ENCODE measurements at regions not wholly inside any gene's neighbourhood (a gene's known extent, or its start where the extent isn't known, plus 50 kb on each side); places are given as distances from the start of the nearest gene placed in this dataset.

- no peaks in the 10 kb centered on the region for H3K27me3 ChIP-seq (ENCODE audit: control insufficient read depth, insufficient read depth, low read length)
- no peak for DNase-seq (ENCODE audit: low read depth in 2 of 2)
- no peak overlapping the region for H3K9ac ChIP-seq (ENCODE audit: insufficient read depth, low read length)
- no peaks in the 10 kb centered on the region for H3K79me2 ChIP-seq (ENCODE audit: control insufficient read depth, insufficient read depth, low read length)
- no peak overlapping the region for H3K4me2 ChIP-seq (ENCODE audit: extremely low read depth, insufficient read depth, low read length)
- TF ChIP-seq EZH2 (IDR thresholded peaks at IDR 0.05; ENCODE audit: low read length, missing control alignments) = no peak
- TF ChIP-seq, protein P1, sequence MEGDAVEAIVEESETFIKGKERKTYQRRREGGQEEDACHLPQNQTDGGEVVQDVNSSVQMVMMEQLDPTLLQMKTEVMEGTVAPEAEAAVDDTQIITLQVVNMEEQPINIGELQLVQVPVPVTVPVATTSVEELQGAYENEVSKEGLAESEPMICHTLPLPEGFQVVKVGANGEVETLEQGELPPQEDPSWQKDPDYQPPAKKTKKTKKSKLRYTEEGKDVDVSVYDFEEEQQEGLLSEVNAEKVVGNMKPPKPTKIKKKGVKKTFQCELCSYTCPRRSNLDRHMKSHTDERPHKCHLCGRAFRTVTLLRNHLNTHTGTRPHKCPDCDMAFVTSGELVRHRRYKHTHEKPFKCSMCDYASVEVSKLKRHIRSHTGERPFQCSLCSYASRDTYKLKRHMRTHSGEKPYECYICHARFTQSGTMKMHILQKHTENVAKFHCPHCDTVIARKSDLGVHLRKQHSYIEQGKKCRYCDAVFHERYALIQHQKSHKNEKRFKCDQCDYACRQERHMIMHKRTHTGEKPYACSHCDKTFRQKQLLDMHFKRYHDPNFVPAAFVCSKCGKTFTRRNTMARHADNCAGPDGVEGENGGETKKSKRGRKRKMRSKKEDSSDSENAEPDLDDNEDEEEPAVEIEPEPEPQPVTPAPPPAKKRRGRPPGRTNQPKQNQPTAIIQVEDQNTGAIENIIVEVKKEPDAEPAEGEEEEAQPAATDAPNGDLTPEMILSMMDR (conservative IDR thresholded peaks at IDR 0.05 in 1 of 2, IDR thresholded peaks at IDR 0.05 in 1 of 2; ENCODE audit: low read depth in 1 of 2, low read length in 2 of 2) = no peak
- H3K9me3 ChIP-seq (ENCODE audit: control insufficient read depth, insufficient read depth, low read depth, low read length) = no peaks in the 10 kb centered on the region
- H3K36me3 ChIP-seq (ENCODE audit: control insufficient read depth, insufficient read depth, low read length) = no peaks in the 10 kb centered on the region
- no peak overlapping the region for H3K4me3 ChIP-seq (replicated peaks in 1 of 4; ENCODE audit: control extremely low read depth in 1 of 4, insufficient read depth in 1 of 4, low read depth in 3 of 4, low read length in 4 of 4)
- H4K20me1 ChIP-seq (ENCODE audit: control insufficient read depth, extremely low read depth, insufficient read depth, low read length) = no peaks in the 10 kb centered on the region
- H2AFZ ChIP-seq (ENCODE audit: low read length) = no peak overlapping the region
- H3K27ac ChIP-seq (ENCODE audit: insufficient read depth, low read length) = no peak overlapping the region
- H3K4me1 ChIP-seq (ENCODE audit: control insufficient read depth, extremely low read depth, insufficient read depth, low read length) = no peaks in the 10 kb centered on the region
These were observed 119.4 kb upstream of the MEOX2 start for GRCh38 chr7:15805891-15806290.

DNA sequence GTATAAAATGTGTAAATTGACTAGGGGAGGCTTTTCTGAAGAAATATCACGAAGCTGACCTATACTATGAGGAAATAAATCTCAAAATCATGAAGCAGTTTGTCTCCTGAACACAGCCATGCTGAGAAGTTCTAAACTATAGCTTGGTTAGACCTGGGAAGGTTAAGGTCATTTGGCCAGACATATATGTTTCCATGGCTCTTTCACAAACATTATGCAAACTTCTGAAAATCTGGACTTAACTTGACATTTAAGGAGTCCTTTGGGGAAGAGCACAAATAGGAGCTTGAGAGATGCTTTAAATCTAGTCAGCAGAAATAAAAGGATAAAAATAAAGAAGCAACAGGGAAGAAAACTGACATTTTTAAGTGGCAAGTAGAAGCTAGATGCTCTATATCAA, 115.9 kb upstream of the MEOX2 start:
- no peaks in the 10 kb centered on the region for H3K79me2 ChIP-seq (ENCODE audit: control insufficient read depth, insufficient read depth, low read length)
- no peak overlapping the region for H3K4me3 ChIP-seq (replicated peaks in 1 of 4; ENCODE audit: control extremely low read depth in 1 of 4, insufficient read depth in 1 of 4, low read depth in 3 of 4, low read length in 4 of 4)
- H3K9me3 ChIP-seq (ENCODE audit: control insufficient read depth, insufficient read depth, low read depth, low read length) = no peaks in the 10 kb centered on the region
- H3K4me2 ChIP-seq (ENCODE audit: extremely low read depth, insufficient read depth, low read length) = no peak overlapping the region
- DNase-seq (ENCODE audit: low read depth in 2 of 2) = no peak
- no peaks in the 10 kb centered on the region for H3K36me3 ChIP-seq (ENCODE audit: control insufficient read depth, insufficient read depth, low read length)
- no peak overlapping the region for H3K9ac ChIP-seq (ENCODE audit: insufficient read depth, low read length)
- H4K20me1 ChIP-seq (ENCODE audit: control insufficient read depth, extremely low read depth, insufficient read depth, low read length) = no peaks in the 10 kb centered on the region
- no peaks in the 10 kb centered on the region for H3K27me3 ChIP-seq (ENCODE audit: control insufficient read depth, insufficient read depth, low read length)
- TF ChIP-seq, protein P1 (conservative IDR thresholded peaks at IDR 0.05 in 1 of 2, IDR thresholded peaks at IDR 0.05 in 1 of 2; ENCODE audit: low read depth in 1 of 2, low read length in 2 of 2) = no peak
- TF ChIP-seq EZH2 (IDR thresholded peaks at IDR 0.05; ENCODE audit: low read length, missing control alignments) = no peak
- no peak overlapping the region for H2AFZ ChIP-seq (ENCODE audit: low read length)
- no peaks in the 10 kb centered on the region for H3K4me1 ChIP-seq (ENCODE audit: control insufficient read depth, extremely low read depth, insufficient read depth, low read length)
- H3K27ac ChIP-seq (ENCODE audit: insufficient read depth, low read length) = no peak overlapping the region

DNA sequence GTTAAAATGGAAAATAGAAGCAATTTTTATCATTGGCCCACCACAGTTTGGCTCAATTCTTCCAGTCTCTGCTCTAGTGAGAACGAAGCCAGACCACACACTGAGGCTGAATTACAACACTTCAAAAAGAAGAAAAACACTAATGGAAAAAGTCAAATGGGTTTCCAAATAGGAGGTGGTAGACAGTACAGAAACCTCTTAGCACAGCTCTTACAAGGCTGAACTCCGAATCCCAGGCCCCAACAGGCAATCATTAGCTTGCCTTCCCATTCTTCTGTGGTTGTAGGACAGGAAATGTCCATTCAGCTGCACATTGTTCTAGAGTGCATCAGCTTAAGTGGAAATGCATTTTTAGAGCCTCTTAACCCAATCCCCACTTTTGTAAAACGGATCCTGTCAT, 115.1 kb upstream of the MEOX2 start:
- Histone ChIP-seq H4K20me1 (ENCODE audit: control insufficient read depth, extremely low read depth, insufficient read depth, low read length) (no peaks in the 10 kb centered on the region), H3K9ac (ENCODE audit: insufficient read depth, low read length) (no peak overlapping the region), H3K4me2 (ENCODE audit: extremely low read depth, insufficient read depth, low read length) (no peak overlapping the region), H2AFZ (ENCODE audit: low read length) (no peak overlapping the region), H3K36me3 (ENCODE audit: control insufficient read depth, insufficient read depth, low read length) (no peaks in the 10 kb centered on the region), H3K27ac (ENCODE audit: insufficient read depth, low read length) (no peak overlapping the region), H3K9me3 (ENCODE audit: control insufficient read depth, insufficient read depth, low read depth, low read length) (no peaks in the 10 kb centered on the region), H3K4me3 (replicated peaks in 1 of 4; ENCODE audit: control extremely low read depth in 1 of 4, insufficient read depth in 1 of 4, low read depth in 3 of 4, low read length in 4 of 4) (no peak overlapping the region), H3K79me2 (ENCODE audit: control insufficient read depth, insufficient read depth, low read length) (no peaks in the 10 kb centered on the region), H3K27me3 (ENCODE audit: control insufficient read depth, insufficient read depth, low read length) (no peaks in the 10 kb centered on the region), H3K4me1 (ENCODE audit: control insufficient read depth, extremely low read depth, insufficient read depth, low read length) (no peaks in the 10 kb centered on the region)
- peak; percentile 31 to 80 for DNase-seq (ENCODE audit: low read depth in 2 of 2)
- no peak for TF ChIP-seq EZH2 (IDR thresholded peaks at IDR 0.05; ENCODE audit: low read length, missing control alignments)
- TF ChIP-seq, protein P1 (conservative IDR thresholded peaks at IDR 0.05 in 1 of 2, IDR thresholded peaks at IDR 0.05 in 1 of 2; ENCODE audit: low read depth in 1 of 2, low read length in 2 of 2) = no peak
